ENCODE measurements at regions not wholly inside any gene's neighbourhood (a gene's known extent, or its start where the extent isn't known, plus 50 kb on each side); places are given as distances from the start of the nearest gene placed in this dataset.

DNA sequence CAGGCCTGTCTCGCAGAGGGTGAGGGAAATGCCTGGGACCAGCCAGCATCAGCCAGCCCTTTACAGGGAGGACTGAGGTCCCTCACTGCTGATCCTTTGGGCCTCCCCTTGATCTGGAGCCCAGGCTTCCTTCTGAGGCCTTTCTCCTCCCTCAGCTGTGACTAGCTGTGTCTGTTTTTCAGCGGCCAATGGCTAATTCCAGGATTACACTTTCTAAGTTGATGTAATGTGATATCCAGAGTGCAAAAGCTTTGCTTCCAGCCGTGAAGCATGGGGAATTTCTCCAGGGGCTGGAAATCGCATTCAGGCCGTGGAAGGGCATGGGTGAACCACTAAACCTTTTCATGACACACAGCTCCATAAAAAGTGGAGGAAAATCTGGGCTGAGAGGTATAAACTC, 157.6 kb downstream of the SHQ1 start:
- H3K27me3 Mint-ChIP-seq (ENCODE audit: unreplicated experiment): no peaks in the 10 kb centered on the region
- H3K4me1 Mint-ChIP-seq (ENCODE audit: low read depth, unreplicated experiment): peaks cover 9% of the 10 kb centered on the region
- H3K9me3 Mint-ChIP-seq (ENCODE audit: unreplicated experiment): peaks cover 1% of the 10 kb centered on the region
- no peak overlapping the region for H3K4me3 Mint-ChIP-seq (ENCODE audit: unreplicated experiment)
- DNase-seq: peak; percentile 26
- H3K27ac Mint-ChIP-seq (ENCODE audit: unreplicated experiment): peak overlapping the region; percentile 17
- TF ChIP-seq, protein P1, sequence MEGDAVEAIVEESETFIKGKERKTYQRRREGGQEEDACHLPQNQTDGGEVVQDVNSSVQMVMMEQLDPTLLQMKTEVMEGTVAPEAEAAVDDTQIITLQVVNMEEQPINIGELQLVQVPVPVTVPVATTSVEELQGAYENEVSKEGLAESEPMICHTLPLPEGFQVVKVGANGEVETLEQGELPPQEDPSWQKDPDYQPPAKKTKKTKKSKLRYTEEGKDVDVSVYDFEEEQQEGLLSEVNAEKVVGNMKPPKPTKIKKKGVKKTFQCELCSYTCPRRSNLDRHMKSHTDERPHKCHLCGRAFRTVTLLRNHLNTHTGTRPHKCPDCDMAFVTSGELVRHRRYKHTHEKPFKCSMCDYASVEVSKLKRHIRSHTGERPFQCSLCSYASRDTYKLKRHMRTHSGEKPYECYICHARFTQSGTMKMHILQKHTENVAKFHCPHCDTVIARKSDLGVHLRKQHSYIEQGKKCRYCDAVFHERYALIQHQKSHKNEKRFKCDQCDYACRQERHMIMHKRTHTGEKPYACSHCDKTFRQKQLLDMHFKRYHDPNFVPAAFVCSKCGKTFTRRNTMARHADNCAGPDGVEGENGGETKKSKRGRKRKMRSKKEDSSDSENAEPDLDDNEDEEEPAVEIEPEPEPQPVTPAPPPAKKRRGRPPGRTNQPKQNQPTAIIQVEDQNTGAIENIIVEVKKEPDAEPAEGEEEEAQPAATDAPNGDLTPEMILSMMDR (IDR thresholded peaks at IDR 0.05; ENCODE audit: partially characterized antibody, unreplicated experiment): no peak
- H3K36me3 Mint-ChIP-seq (ENCODE audit: unreplicated experiment): no peaks in the 10 kb centered on the region

- no peak overlapping the region for H3K27ac Mint-ChIP-seq (ENCODE audit: unreplicated experiment)
- H3K27me3 Mint-ChIP-seq (ENCODE audit: unreplicated experiment): peaks cover 1% of the 10 kb centered on the region
- TF ChIP-seq, protein P1 (IDR thresholded peaks at IDR 0.05; ENCODE audit: partially characterized antibody, unreplicated experiment): no peak
- peaks cover 8% of the 10 kb centered on the region for H3K9me3 Mint-ChIP-seq (ENCODE audit: unreplicated experiment)
- DNase-seq: no peak
- H3K36me3 Mint-ChIP-seq (ENCODE audit: unreplicated experiment): peaks cover 4% of the 10 kb centered on the region
- H3K4me1 Mint-ChIP-seq (ENCODE audit: low read depth, unreplicated experiment): peaks cover 35% of the 10 kb centered on the region
- H3K4me3 Mint-ChIP-seq (ENCODE audit: unreplicated experiment): no peak overlapping the region
Measured at GRCh38 chr3:72682936-72683452, 165.3 kb downstream of the SHQ1 start.

GRCh38 chr3:72681598-72681997, 166.6 kb downstream of the SHQ1 start:
- H3K4me3 Mint-ChIP-seq (ENCODE audit: unreplicated experiment): no peak overlapping the region
- no peak overlapping the region for H3K27ac Mint-ChIP-seq (ENCODE audit: unreplicated experiment)
- H3K4me1 Mint-ChIP-seq (ENCODE audit: low read depth, unreplicated experiment): peaks cover 35% of the 10 kb centered on the region
- H3K36me3 Mint-ChIP-seq (ENCODE audit: unreplicated experiment): peaks cover 4% of the 10 kb centered on the region
- peaks cover 10% of the 10 kb centered on the region for H3K9me3 Mint-ChIP-seq (ENCODE audit: unreplicated experiment)
- no peak for DNase-seq
- peaks cover 4% of the 10 kb centered on the region for H3K27me3 Mint-ChIP-seq (ENCODE audit: unreplicated experiment)
- TF ChIP-seq, protein P1 (IDR thresholded peaks at IDR 0.05; ENCODE audit: partially characterized antibody, unreplicated experiment): no peak

DNA sequence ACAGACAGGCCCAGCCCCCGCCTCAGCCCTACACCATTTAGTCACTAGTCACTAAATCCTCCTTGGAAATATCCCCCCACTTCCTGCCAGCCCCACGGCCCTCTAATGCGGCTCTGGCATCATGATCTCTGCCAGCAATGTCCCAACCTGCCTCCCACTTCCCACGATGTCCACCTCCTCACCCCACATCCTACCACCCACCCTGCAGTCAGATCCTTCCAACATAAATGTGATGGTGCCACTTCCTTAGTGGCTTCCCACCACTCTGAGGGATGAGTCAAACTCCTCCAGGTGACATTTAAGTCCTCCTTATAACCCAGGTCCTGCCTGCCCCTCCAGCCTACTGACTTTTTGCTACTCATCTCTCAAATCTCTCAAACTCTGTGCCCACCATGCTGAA, 167.5 kb downstream of the SHQ1 start:
- Mint-ChIP-seq H3K4me1 (ENCODE audit: low read depth, unreplicated experiment) (peaks cover 35% of the 10 kb centered on the region), H3K27ac (ENCODE audit: unreplicated experiment) (peak overlapping the region; percentile 69), H3K36me3 (ENCODE audit: unreplicated experiment) (peaks cover 4% of the 10 kb centered on the region), H3K9me3 (ENCODE audit: unreplicated experiment) (peaks cover 10% of the 10 kb centered on the region), H3K4me3 (ENCODE audit: unreplicated experiment) (peak overlapping the region; percentile 44), H3K27me3 (ENCODE audit: unreplicated experiment) (peaks cover 4% of the 10 kb centered on the region)
- TF ChIP-seq, protein P1 (IDR thresholded peaks at IDR 0.05; ENCODE audit: partially characterized antibody, unreplicated experiment): no peak
- DNase-seq: no peak

GRCh38 chr3:72679540-72680198, 168.6 kb downstream of the SHQ1 start:
- Mint-ChIP-seq H3K27ac (ENCODE audit: unreplicated experiment) (peak overlapping the region; percentile 69), H3K36me3 (ENCODE audit: unreplicated experiment) (peaks cover 4% of the 10 kb centered on the region), H3K4me1 (ENCODE audit: low read depth, unreplicated experiment) (peaks cover 32% of the 10 kb centered on the region), H3K4me3 (ENCODE audit: unreplicated experiment) (peak overlapping the region; percentile 9), H3K27me3 (ENCODE audit: unreplicated experiment) (peaks cover 4% of the 10 kb centered on the region), H3K9me3 (ENCODE audit: unreplicated experiment) (peaks cover 10% of the 10 kb centered on the region)
- no peak for DNase-seq
- TF ChIP-seq, protein P1 (IDR thresholded peaks at IDR 0.05; ENCODE audit: partially characterized antibody, unreplicated experiment): no peak

Measured in glutamatergic neuron (in vitro differentiated cells).